Right lobe of liver (tissue), 4 donors: ENCODE measurements at regions not wholly inside any gene's neighbourhood (a gene's known extent, or its start where the extent isn't known, plus 50 kb on each side); places are given as distances from the start of the nearest gene placed in this dataset.

ENCODE experiments used
- CTCF ChIP-seq, 4 donors: fragments of 200-600 bp in 3 of 4; fragments of 450-650 bp in 1 of 4; IDR thresholded peaks; one replicate each; pipeline versions ENCODE4 v1.5.1 to v1.8.0; 2016 to 2022; ENCODE audit warnings: antibody characterized with exemption in 4 of 4, mild to moderate bottlenecking in 2 of 4
- POLR2A ChIP-seq: fragments of 450-650 bp; IDR thresholded peaks from one replicate; pipeline ENCODE4 v1.6.1; 2017; ENCODE audit warnings: antibody characterized with exemption, mild to moderate bottlenecking
- donor health status: DM: no; HTN: no; CAD: no.
- donor health status: DM: no; HTN: no; CAD: no.
- donor health status: DM: no; HTN: yes; CAD: no.

- TF ChIP-seq CTCF (IDR thresholded peaks at IDR 0.05) (no peak), POLR2A (no peak)
Measured at GRCh38 chr4:152269448-152270191, 266.3 kb downstream of the FBXW7 start.
